ENCODE measurements at regions not wholly inside any gene's neighbourhood (a gene's known extent, or its start where the extent isn't known, plus 50 kb on each side); places are given as distances from the start of the nearest gene placed in this dataset.

- no peak overlapping the region for H3K4me3 ChIP-seq
- intact Hi-C loops (cut with DNase I), result no loop called here
- no peak overlapping the region for H3K27ac ChIP-seq (replicated peaks in 1 of 4)
- DNase-seq (ENCODE audit: extremely low spot score), result no peak
- WGBS, result 75% methylated on average over 3 of the region's 3 CpGs
- no peaks in the 10 kb centered on the region for H3K4me1 ChIP-seq
- H3K36me3 ChIP-seq, result no peaks in the 10 kb centered on the region
- no peak for TF ChIP-seq EP300 (IDR thresholded peaks at IDR 0.05)
- peaks cover 0 to 15% (median 0%) of the 10 kb centered on the region in 4 donors for H3K27me3 ChIP-seq
- no peaks in the 10 kb centered on the region for H3K9me3 ChIP-seq
These were observed 154.5 kb downstream of the RPIA start for GRCh38 chr2:88845772-88846661.

GRCh38 chr2:88852753-88853402 lies 161.4 kb downstream of the RPIA start:
- no peak for TF ChIP-seq POLR2A (IDR thresholded peaks at IDR 0.05; ENCODE audit: low read depth)
- no peak for TF ChIP-seq EP300 (IDR thresholded peaks at IDR 0.05)
- TF ChIP-seq CTCF (IDR thresholded peaks at IDR 0.05), result no peak
- TF ChIP-seq POLR2AphosphoS5 (IDR thresholded peaks at IDR 0.05), result no peak
- DNase-seq (ENCODE audit: extremely low spot score), result no peak
- Histone ChIP-seq H3K4me1 (peaks cover 0 to 3% (median 0%) of the 10 kb centered on the region in 4 donors), H3K9me3 (no peaks in the 10 kb centered on the region), H3K36me3 (no peaks in the 10 kb centered on the region), H3K4me3 (no peak overlapping the region), H3K27ac (replicated peaks in 1 of 4) (no peak overlapping the region), H3K27me3 (peaks cover 0 to 15% (median 0%) of the 10 kb centered on the region in 4 donors)
- intact Hi-C loops (cut with DNase I), result no loop called here
- WGBS, result 73% methylated on average over 3 of the region's 3 CpGs

GRCh38 chr2:88853403-88853790 lies 161.9 kb downstream of the RPIA start:
- Histone ChIP-seq H3K36me3 (no peaks in the 10 kb centered on the region), H3K9me3 (no peaks in the 10 kb centered on the region), H3K27me3 (peaks cover 0 to 15% (median 0%) of the 10 kb centered on the region in 4 donors), H3K27ac (replicated peaks in 1 of 4) (no peak overlapping the region), H3K4me3 (no peak overlapping the region), H3K4me1 (peaks cover 0 to 7% (median 0%) of the 10 kb centered on the region in 4 donors)
- 48% methylated on average over 2 of the region's 2 CpGs for WGBS
- intact Hi-C loops (cut with DNase I), result no loop called here
- TF ChIP-seq EP300 (IDR thresholded peaks at IDR 0.05) (no peak), POLR2A (IDR thresholded peaks at IDR 0.05; ENCODE audit: low read depth) (no peak), CTCF (IDR thresholded peaks at IDR 0.05) (no peak), POLR2AphosphoS5 (IDR thresholded peaks at IDR 0.05) (no peak)
- no peak for DNase-seq (ENCODE audit: extremely low spot score)

GRCh38 chr2:88854528-88854927 lies 163.1 kb downstream of the RPIA start:
- 86% methylated on average over 2 of the region's 2 CpGs for WGBS
- Histone ChIP-seq H3K4me3 (no peak overlapping the region), H3K9me3 (no peaks in the 10 kb centered on the region), H3K27me3 (peaks cover 0 to 9% (median 0%) of the 10 kb centered on the region in 4 donors), H3K36me3 (no peaks in the 10 kb centered on the region), H3K27ac (replicated peaks in 1 of 4) (no peak overlapping the region), H3K4me1 (peaks cover 0 to 7% (median 0%) of the 10 kb centered on the region in 4 donors)
- intact Hi-C loops (cut with DNase I), result no loop called here
- no peak for DNase-seq (ENCODE audit: extremely low spot score)
- TF ChIP-seq POLR2AphosphoS5 (IDR thresholded peaks at IDR 0.05) (no peak), EP300 (IDR thresholded peaks at IDR 0.05) (no peak), CTCF (IDR thresholded peaks at IDR 0.05) (no peak), POLR2A (IDR thresholded peaks at IDR 0.05; ENCODE audit: low read depth) (no peak)
